Spleen (tissue), 7 donors: ENCODE measurements at regions not wholly inside any gene's neighbourhood (a gene's known extent, or its start where the extent isn't known, plus 50 kb on each side); places are given as distances from the start of the nearest gene placed in this dataset.

ENCODE experiments used
- CTCF ChIP-seq, 11 experiments: fragments of 200-600 bp in 7 of 11; fragments of 450-650 bp in 4 of 11; sonication (generic) in 4 of 11; IDR thresholded peaks in 8 of 11; conservative IDR thresholded peaks in 3 of 11; 1 replicate in 7 of 11; 2 replicates in 4 of 11; pipeline versions ENCODE4 v1.4.0 to v1.8.0; 2016 to 2021; ENCODE audit warnings: antibody characterized with exemption in 11 of 11, inconsistent platforms in 4 of 11, mild to moderate bottlenecking in 1 of 11
- POLR2A ChIP-seq, 3 donors: fragments of 450-650 bp; IDR thresholded peaks; one replicate each; pipeline ENCODE4 v1.5.1; 2017; ENCODE audit warnings: antibody characterized with exemption in 3 of 3, mild to moderate bottlenecking in 1 of 3
- POLR2AphosphoS5 ChIP-seq, 3 donors: sonication (generic); formaldehyde crosslinking; IDR thresholded peaks; one replicate each; pipeline ENCODE4 v1.5.1; 2017; ENCODE audit warnings: antibody characterized with exemption in 3 of 3
- donor health status: DM: no; HTN: no; CAD: no; lungs with moderate emphysema.
- donor health status: DM: no; HTN: no; CAD: no.
- donor health status: DM: no; HTN: no; CAD: no.

- TF ChIP-seq CTCF (IDR thresholded peaks at IDR 0.05 in 8 of 11, conservative IDR thresholded peaks at IDR 0.05 in 3 of 11) (no peak), POLR2A (IDR thresholded peaks at IDR 0.05) (no peak), POLR2AphosphoS5 (IDR thresholded peaks at IDR 0.05) (no peak)
Observed at GRCh38 chr21:31802331-31802730, 70.4 kb upstream of the SCAF4 start.
